ENCODE measurements at regions not wholly inside any gene's neighbourhood (a gene's known extent, or its start where the extent isn't known, plus 50 kb on each side); places are given as distances from the start of the nearest gene placed in this dataset.

DNA sequence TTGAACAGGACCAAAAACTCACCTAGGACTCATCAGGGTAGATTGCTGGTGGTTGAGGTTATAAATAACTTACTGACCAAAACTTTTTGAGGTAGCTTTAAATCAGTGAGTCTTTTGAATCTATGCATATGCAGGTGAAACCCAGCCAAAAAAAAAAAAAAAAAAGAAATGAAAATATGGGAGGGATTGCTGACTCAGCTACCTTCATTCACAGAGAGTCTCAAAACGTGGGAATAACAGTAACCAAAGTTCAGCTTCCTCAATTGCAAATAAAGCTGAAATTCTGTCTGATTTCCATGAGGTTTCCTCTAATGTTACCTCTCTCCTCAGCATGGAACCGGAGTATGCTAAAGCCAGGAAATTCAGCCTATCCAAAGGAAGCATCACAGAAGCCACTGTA, 95.2 kb upstream of the SEMA6D start (continued):
- TF ChIP-seq, protein P1, sequence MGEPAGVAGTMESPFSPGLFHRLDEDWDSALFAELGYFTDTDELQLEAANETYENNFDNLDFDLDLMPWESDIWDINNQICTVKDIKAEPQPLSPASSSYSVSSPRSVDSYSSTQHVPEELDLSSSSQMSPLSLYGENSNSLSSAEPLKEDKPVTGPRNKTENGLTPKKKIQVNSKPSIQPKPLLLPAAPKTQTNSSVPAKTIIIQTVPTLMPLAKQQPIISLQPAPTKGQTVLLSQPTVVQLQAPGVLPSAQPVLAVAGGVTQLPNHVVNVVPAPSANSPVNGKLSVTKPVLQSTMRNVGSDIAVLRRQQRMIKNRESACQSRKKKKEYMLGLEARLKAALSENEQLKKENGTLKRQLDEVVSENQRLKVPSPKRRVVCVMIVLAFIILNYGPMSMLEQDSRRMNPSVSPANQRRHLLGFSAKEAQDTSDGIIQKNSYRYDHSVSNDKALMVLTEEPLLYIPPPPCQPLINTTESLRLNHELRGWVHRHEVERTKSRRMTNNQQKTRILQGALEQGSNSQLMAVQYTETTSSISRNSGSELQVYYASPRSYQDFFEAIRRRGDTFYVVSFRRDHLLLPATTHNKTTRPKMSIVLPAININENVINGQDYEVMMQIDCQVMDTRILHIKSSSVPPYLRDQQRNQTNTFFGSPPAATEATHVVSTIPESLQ (CRISPR knock-in tag; IDR thresholded peaks at IDR 0.05), result no peak
- TF ChIP-seq, protein P2, sequence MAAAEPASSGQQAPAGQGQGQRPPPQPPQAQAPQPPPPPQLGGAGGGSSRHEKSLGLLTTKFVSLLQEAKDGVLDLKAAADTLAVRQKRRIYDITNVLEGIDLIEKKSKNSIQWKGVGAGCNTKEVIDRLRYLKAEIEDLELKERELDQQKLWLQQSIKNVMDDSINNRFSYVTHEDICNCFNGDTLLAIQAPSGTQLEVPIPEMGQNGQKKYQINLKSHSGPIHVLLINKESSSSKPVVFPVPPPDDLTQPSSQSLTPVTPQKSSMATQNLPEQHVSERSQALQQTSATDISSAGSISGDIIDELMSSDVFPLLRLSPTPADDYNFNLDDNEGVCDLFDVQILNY (CRISPR knock-in tag; IDR thresholded peaks at IDR 0.05), result no peak
- TF ChIP-seq, protein P3, sequence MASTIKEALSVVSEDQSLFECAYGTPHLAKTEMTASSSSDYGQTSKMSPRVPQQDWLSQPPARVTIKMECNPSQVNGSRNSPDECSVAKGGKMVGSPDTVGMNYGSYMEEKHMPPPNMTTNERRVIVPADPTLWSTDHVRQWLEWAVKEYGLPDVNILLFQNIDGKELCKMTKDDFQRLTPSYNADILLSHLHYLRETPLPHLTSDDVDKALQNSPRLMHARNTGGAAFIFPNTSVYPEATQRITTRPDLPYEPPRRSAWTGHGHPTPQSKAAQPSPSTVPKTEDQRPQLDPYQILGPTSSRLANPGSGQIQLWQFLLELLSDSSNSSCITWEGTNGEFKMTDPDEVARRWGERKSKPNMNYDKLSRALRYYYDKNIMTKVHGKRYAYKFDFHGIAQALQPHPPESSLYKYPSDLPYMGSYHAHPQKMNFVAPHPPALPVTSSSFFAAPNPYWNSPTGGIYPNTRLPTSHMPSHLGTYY (CRISPR knock-in tag; IDR thresholded peaks at IDR 0.05), result no peak
- TF ChIP-seq ZNF263 (CRISPR knock-in tag; IDR thresholded peaks at IDR 0.05; ENCODE audit: low read depth), result no peak

DNA sequence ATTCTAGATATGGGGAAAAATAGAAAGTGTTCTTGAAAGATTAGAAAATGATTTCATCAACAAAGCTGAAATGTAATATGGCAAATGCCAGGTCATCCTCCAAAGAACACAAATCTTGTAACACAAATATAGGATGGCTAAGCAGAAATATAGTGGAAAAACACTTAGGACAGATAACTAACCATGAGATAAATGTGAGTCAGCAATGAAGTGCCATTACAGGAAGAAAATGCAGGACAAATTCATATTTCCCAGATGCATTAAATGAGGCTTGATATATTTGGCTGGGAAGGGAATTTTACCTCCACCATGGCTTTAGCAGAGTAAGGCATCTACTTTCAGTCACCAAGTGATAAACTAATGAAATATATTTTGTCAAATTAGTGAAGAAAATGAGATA, 92.8 kb upstream of the SEMA6D start:
- no peak for DNase-seq (ENCODE audit: low spot score)
- ChIA-PET CTCF (no interaction called here), POLR2A (no interaction called here)
- Mint-ChIP-seq H3K4me1 (peaks cover 23% of the 10 kb centered on the region), H3K27me3 (ENCODE audit: low read depth) (no peaks in the 10 kb centered on the region), H3K9me3 (peaks cover 1% of the 10 kb centered on the region), H3K27ac (no peak overlapping the region), H3K36me3 (no peaks in the 10 kb centered on the region), H3K4me3 (no peak overlapping the region)
- TF ChIP-seq CREB1 (CRISPR knock-in tag; IDR thresholded peaks at IDR 0.05) (no peak), JUN (CRISPR knock-in tag; IDR thresholded peaks at IDR 0.05) (no peak)
- ATAC-seq, result no peak

DNA sequence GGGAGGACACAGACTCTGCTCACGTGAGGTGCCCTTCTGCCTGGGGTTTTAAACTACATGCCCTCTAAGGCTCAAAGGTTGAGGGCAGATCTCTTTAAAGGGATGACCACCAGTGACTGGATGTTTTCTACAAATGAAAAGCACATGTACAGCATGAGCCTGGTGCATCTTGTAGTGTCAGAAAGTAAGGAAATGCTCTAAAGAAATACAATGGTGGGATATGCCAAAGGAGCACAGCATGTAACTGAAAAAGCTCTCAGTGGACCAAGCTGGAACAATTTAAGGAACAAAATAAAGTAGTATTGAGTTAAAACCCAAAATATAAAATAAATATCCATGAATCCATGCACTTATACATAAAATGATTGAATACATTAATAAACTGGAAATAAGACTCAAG, 78.3 kb upstream of the SEMA6D start:
- DNase-seq (ENCODE audit: low spot score), result no peak
- H3K4me1 Mint-ChIP-seq, result peaks cover 9% of the 10 kb centered on the region; the same call in 1 of the 2 replicates
- H3K9me3 Mint-ChIP-seq, result peaks cover 5% of the 10 kb centered on the region; the same call in 1 of the 2 replicates
- H3K4me3 Mint-ChIP-seq, result no peak overlapping the region
- ATAC-seq, result no peak
- TF ChIP-seq, protein P4, sequence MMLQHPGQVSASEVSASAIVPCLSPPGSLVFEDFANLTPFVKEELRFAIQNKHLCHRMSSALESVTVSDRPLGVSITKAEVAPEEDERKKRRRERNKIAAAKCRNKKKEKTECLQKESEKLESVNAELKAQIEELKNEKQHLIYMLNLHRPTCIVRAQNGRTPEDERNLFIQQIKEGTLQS (CRISPR knock-in tag; conservative IDR thresholded peaks at IDR 0.05), result no peak
- TF ChIP-seq MXD4 (CRISPR knock-in tag; IDR thresholded peaks at IDR 0.05; ENCODE audit: borderline replicate concordance), result no peak
- TF ChIP-seq ZBTB21 (CRISPR knock-in tag; IDR thresholded peaks at IDR 0.05; ENCODE audit: borderline replicate concordance), result no peak
- TF ChIP-seq OVOL2 (CRISPR knock-in tag; IDR thresholded peaks at IDR 0.05; ENCODE audit: borderline replicate concordance), result no peak
- no peak for TF ChIP-seq ZNF396 (CRISPR knock-in tag; IDR thresholded peaks at IDR 0.05; ENCODE audit: borderline replicate concordance)
- TF ChIP-seq, protein P5, sequence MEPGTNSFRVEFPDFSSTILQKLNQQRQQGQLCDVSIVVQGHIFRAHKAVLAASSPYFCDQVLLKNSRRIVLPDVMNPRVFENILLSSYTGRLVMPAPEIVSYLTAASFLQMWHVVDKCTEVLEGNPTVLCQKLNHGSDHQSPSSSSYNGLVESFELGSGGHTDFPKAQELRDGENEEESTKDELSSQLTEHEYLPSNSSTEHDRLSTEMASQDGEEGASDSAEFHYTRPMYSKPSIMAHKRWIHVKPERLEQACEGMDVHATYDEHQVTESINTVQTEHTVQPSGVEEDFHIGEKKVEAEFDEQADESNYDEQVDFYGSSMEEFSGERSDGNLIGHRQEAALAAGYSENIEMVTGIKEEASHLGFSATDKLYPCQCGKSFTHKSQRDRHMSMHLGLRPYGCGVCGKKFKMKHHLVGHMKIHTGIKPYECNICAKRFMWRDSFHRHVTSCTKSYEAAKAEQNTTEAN (CRISPR knock-in tag; IDR thresholded peaks at IDR 0.05), result no peak
- ChIA-PET CTCF (no interaction called here), POLR2A (no interaction called here)
- no peak overlapping the region for H3K27ac Mint-ChIP-seq
- no peaks in the 10 kb centered on the region for H3K27me3 Mint-ChIP-seq (ENCODE audit: low read depth)
- H3K36me3 Mint-ChIP-seq, result no peaks in the 10 kb centered on the region

DNA sequence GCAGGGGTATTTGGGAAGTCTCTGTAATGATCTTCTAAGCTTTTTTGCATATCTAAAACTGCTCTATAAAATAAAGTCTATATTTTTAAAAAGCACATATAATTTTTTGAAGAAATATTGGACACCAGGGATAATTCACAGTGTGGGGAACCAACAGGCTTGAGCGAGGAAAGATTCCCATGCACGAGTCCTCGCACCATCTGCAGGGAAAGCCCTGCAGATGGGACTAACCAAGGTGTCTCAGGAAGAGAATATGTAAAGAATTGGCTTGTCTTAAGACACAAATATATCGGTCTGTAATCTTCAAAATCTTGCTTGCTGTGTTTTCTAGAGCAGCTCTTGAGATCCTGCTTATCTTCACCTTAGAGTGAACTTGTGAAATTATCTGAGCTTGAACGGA, 77.2 kb upstream of the SEMA6D start:
- ChIA-PET CTCF (no interaction called here), POLR2A (no interaction called here)
- H3K27me3 Mint-ChIP-seq (ENCODE audit: low read depth), result no peaks in the 10 kb centered on the region
- no peak overlapping the region for H3K27ac Mint-ChIP-seq
- TF ChIP-seq SP1 (CRISPR knock-in tag; conservative IDR thresholded peaks at IDR 0.05) (no peak), ZNF232 (CRISPR knock-in tag; IDR thresholded peaks at IDR 0.05) (no peak), KAT7 (CRISPR knock-in tag; IDR thresholded peaks at IDR 0.05; ENCODE audit: borderline replicate concordance) (no peak), GTF2I (CRISPR knock-in tag; conservative IDR thresholded peaks at IDR 0.05) (no peak)
- TF ChIP-seq, protein P6, sequence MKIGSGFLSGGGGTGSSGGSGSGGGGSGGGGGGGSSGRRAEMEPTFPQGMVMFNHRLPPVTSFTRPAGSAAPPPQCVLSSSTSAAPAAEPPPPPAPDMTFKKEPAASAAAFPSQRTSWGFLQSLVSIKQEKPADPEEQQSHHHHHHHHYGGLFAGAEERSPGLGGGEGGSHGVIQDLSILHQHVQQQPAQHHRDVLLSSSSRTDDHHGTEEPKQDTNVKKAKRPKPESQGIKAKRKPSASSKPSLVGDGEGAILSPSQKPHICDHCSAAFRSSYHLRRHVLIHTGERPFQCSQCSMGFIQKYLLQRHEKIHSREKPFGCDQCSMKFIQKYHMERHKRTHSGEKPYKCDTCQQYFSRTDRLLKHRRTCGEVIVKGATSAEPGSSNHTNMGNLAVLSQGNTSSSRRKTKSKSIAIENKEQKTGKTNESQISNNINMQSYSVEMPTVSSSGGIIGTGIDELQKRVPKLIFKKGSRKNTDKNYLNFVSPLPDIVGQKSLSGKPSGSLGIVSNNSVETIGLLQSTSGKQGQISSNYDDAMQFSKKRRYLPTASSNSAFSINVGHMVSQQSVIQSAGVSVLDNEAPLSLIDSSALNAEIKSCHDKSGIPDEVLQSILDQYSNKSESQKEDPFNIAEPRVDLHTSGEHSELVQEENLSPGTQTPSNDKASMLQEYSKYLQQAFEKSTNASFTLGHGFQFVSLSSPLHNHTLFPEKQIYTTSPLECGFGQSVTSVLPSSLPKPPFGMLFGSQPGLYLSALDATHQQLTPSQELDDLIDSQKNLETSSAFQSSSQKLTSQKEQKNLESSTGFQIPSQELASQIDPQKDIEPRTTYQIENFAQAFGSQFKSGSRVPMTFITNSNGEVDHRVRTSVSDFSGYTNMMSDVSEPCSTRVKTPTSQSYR (CRISPR knock-in tag; IDR thresholded peaks at IDR 0.05), result no peak
- H3K4me1 Mint-ChIP-seq, result peaks cover 9% of the 10 kb centered on the region; the same call in 1 of the 2 replicates
- H3K9me3 Mint-ChIP-seq, result no peaks in the 10 kb centered on the region
- H3K4me3 Mint-ChIP-seq, result no peak overlapping the region
- DNase-seq (ENCODE audit: low spot score) (no peak), ATAC-seq (no peak)
- no peaks in the 10 kb centered on the region for H3K36me3 Mint-ChIP-seq

Data from WTC11 (cell line).